Fibroblast of skin of back (primary cell): ENCODE measurements at regions not wholly inside any gene's neighbourhood (a gene's known extent, or its start where the extent isn't known, plus 50 kb on each side); places are given as distances from the start of the nearest gene placed in this dataset.

Experiments
- DNase-seq: peaks from one replicate; pipeline ENCODE4 v3.0.0-alpha.2; 2013

DNA sequence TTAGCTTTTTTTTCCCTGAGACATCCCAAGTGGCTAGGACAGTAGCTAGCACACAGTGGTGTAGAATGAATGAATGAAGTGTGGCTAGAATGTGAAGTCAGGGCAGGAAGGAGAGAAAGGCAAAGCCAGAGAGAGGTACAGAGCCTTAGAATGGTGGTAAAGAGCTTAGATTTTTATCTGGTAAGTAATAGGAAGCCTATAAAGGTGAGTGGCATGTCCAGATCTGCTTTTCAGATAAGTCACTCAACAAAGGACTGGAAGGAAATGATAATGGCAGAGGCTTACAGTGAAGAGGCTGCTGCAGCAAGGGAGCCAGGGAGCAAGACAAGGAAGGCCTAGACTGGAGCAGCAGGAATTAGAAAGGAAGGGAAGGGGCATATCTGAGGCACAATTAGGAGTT, 96.0 kb upstream of the PRDM1 start:
- DNase-seq, result no peak

DNA sequence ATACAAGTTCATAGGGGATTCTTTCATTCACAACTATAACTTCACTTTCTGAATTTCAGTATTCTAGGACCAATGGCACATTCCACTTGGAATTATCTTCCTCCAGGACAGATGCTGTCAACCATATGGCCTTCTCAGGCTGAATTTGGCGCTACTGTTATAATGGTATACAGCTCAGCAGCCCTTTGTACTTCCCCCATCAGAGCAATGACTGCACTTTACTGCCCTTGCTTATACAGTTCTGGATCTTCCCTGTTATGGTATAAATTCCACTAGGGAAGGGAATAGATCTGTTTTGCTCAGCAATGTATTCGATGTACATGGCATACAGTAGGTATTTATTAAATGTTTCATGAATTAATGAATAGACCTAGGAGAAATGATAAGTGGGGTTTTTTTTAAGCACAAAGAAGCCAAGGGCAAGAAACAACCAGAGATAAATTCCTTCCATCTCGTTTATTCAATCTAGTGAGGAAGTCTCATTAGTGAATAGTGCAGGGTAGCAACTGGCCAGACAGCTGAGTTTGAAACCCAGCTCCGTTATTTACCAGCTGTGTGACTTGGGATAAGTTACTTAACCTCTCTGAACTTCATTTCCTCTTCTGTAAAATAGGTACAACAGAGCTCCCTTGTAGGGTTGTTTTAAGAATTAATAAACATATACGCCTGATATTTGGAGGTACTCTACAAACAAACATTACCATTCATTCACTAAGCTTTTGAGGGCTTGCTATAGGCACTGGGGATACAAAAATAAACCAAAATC, 97.1 kb upstream of the PRDM1 start:
- DNase-seq, result no peak

- no peak for DNase-seq
Observed at GRCh38 chr6:105988321-105988720, 97.8 kb upstream of the PRDM1 start.

- no peak for DNase-seq
Observed at GRCh38 chr6:105987516-105987915, 98.6 kb upstream of the PRDM1 start.

DNA sequence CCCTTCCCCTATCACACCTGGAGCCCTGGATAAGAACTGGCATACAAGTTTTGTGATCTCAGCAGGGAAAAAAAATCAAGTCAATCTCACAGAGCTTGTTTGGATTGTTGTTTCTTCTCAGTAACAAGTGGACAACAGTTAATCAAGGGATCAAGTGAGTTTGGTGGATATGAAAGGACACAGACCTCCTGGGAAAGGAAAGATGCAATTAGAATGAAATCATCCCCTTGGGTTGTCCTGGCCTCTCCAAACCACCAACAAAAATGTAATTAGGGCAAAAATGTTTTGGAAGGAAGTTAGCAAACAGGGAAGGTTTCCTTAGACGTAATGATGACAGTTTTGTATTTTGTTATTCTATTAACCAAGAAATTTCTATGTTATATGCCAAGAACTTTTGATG, 99.1 kb upstream of the PRDM1 start:
- peak; percentile 25 for DNase-seq

- no peak for DNase-seq
Observed at GRCh38 chr6:105985816-105986632, 100.1 kb upstream of the PRDM1 start.

DNA sequence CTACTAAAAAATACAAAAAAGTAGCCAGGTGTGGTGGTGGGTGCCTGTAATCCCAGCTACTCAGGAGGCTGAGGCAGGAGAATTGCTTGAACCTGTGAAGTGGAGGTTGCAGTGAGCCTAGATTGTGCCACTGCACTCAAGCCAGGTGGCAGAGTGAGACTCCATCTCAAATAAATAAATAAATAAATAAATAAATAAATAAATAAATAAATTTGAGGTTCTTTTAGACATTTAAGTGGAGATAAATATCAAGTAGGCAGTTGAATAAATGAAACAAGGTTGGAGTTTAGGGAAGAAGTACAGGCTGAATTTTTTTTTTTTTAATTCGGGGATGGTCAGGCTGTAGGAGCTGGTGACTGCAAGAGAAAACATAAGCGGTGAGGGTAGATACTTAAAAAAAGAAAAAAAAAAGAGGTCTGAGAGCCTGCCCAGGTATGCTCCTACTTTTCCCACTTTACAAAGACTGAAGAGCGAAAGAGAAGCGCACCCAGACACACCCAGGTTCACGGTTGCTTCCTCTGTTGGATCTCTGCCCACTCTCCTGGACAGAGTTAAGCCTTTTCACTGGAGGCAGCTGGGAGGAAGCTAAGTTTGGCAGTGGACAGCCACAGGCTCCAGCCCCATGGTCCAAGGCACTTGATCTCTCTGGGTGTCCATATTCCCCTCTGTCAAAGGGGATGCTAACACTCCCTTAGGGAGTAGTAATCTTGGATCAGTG, 100.9 kb upstream of the PRDM1 start:
- DNase-seq, result no peak

DNA sequence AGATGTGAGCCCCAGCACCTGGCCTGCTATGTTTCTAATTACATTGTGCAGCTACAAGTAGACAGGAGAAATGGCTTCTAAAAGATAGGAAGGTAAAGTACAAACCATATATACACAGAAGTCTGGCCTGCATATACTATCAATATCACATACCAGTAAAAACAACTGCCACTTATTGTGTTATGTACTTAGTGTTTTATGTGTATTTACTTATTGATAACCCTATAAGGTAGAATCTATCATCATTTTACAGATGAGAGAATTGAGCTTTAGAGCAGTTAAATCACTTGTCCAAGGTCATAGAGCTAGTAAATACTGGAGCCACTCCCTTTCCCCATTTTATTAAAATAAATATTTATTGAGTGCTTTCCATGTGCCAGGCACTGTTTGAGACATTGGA, 102.4 kb upstream of the PRDM1 start:
- no peak for DNase-seq

DNA sequence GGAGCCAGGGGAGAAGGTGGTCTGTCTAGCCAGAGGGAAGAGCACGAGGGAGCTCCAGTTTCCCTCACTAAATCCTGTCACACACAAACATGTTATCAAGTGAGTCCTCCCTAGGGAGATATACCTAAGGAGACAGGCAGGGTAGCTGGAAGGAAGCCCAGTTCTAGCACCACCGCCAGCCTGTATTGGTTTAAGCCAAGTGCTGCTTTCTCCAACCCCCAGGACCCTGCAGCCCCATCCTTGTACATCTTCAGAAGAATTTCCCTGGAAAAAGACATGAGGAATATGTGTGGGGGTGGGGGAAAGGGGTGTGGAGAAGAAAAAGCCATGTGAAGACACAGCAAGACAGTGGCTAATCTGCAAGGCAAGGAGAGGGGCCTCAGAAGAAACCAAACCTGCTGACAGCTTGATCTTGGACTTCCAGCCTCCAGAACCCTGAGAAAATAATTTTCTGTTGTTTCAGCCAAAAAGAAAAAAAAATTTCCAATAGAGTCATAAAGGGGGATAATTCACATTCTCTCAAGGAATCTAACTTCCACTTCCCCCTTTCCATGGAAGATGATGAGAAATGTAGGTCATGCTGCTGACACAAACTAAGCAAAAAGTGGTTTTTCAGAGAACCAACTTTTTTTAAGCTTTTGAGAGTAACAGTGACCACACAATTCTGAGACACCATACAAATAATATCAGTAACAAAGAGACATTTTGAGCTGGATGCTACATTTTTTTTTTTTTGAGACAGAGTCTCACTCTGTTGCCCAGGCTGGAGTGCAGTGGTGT, 103.2 kb upstream of the PRDM1 start:
- DNase-seq, result no peak

DNA sequence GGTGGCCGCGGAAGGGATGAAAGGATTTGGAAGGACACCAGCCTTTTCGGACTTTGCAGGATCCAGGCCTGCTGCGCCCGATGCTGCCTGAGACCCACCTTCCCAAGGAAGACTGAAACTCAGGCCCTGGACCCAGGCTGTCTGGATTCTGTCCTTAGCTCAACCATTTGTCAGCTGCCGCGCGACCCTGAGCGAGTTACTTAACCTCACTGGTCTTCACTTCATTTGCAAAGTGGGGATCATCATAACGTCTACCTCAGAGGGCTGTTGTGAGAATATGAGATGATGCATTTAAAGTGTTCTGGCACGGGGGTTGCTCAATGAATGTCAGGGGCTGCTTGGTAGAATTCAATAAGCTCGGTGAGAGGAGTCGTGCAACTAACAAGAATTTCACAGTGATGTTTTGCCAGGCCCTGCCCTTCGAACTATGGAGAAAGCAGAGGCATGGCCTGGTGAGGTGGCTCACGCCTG, 104.2 kb upstream of the PRDM1 start:
- DNase-seq, result no peak

- DNase-seq, result no peak
Observed at GRCh38 chr6:105981002-105981887, 104.9 kb upstream of the PRDM1 start.

DNA sequence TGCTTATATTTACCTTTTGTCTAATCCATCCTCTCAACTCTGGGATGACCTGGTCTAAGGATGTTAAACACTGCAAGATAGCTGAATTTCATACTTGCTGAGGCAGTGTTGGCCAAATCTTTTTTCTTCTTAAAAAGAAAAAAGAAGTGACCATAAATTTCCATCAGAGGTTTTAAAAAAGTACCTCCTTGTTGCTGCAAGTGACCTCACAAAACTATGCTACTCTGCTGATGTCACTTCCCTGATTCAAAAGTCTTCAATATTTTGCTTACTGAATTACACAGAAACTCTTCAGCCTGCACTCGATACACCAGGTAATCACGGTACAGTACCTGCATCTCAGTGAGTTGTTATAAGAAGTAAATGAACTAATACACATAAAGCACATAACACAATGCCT, 107.2 kb upstream of the PRDM1 start:
- no peak for DNase-seq

DNA sequence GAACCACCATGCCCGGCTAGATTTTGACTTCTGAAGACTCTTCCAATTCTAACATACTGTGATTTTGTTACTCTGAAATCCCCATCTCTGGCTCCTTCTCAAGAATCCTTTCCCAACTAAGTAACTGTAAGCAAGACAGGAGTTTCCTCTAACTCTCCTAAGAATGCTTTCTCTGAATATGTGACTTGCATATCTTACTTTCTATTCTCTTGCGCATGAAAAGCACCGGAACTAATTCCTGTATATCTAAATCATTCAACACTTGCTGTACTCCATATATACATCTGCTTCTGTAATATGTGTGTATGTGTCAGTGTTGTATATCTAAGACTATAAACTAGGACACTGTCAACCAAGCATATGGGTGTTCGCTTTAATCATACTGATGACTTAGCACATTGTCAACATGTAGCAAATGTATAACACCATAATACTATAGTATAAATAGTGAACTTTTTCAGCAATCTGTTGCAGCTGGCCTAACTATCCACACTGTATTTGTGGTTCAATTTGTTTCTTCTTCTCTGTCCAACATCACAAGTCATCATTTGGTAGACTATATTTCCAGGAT, 108.1 kb upstream of the PRDM1 start:
- no peak for DNase-seq

DNA sequence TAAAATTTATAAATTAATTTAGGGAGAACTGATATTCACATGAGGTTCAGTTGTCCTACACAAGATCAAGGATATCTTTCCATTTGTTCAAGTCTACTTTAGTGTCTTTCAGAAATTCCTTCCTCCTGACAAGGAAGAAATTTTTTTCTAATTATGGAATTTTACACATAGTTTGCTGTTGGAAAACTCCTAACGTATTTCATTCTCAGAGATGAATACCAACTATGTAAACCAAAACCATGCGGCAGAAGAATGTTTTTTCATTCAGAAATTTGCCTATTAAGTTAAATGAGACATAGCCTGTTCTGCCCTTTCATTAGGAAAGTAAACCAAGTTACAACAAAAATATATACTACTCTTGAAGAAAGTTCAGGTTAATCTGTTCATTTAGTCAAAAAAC, 111.2 kb upstream of the PRDM1 start:
- DNase-seq, result peak; percentile 49

DNA sequence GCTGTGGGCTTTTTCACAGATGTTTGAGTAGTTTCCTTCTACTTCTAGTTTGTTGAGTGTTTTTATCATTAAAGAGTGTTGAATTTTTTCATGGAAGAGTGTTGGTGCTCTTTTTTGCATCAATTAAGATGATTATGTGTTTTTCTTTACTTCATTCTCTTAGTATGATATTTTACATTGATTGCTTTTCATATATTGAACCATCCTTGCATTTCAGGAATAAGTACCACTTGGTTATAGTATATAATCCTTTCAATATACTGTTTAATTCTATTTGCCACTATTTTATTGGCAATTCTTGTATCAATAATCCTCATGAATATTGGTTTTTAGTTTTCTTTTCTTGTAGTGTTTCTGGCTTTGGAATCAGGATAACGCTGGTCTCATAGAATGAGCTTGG, 113.7 kb upstream of the PRDM1 start:
- no peak for DNase-seq

DNA sequence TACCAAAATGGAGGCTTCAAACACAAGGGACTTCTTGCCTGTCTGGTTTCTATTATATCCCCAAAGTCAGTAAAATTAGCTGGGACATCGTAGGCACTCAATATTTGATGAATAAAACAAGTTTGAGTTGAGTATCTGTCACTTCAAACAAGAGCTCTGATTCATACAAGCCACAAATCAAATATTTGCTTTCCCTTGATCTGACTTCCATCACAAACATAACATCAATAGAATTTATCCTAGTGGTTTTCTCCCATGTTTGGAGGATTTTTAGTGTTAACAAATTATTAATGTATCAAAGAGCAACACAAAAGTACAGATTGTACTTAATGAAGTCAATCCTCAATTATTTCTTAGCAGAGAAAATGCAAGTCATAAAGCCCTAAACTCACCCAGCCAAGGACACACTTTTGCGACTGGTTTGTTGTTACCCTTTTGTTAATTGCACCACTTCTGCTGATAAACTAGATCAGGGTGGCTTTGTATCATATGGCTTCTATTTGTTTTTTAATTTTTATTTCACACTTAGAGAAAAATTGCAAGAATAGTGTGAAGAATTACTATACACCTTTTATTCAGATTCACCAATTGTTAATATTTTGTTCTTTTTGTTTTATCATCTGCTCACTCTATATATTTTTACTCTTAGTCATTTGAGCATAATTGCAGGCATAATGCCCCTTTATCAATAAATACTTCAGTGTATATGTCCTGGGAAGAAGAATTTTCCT, 117.4 kb upstream of the PRDM1 start:
- DNase-seq, result no peak

GRCh38 chr6:105967917-105968602, 118.1 kb upstream of the PRDM1 start:
- DNase-seq, result no peak

GRCh38 chr6:105966481-105966880, 119.7 kb upstream of the PRDM1 start:
- DNase-seq, result no peak

DNA sequence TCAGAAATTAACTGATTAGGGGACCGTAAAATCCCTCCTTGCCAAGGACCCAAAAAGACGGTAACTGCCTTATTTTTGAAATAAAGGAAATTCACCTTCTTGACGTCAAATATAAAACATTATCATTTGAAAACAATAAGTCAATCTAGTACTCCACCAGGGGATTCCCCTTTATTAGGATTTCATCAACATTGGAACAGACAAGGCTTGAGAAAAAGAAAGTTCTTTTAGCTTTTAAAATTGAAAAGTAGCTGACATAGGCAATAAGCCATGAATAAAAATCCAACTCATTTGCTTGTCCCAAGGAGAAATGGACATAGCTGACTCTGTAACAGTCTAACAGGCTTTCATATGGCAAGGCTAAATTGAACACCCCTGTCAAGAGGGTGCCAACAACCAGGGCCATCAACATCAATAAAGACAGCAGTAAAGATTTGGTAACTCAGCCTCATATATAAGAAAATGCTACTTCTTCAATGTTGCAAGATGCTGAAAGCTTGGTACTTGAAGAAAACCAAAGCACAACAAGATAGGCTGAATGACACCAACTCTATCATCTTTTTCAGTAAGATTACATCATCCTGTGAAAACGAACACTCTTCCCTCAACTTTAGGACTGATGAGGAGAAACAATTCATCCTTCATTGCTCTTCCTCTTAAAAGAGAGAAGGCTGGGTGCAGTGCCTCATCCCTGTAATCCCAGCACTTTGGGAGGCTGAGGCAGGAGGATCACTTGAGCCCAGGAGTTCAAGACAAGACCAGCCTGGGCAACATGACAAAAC, 121.0 kb upstream of the PRDM1 start:
- no peak for DNase-seq
